ENCODE measurements at regions not wholly inside any gene's neighbourhood (a gene's known extent, or its start where the extent isn't known, plus 50 kb on each side); places are given as distances from the start of the nearest gene placed in this dataset.

GRCh38 chr2:220134756-220135534 is 507.5 kb downstream of the SLC4A3 start:
- H2AFZ ChIP-seq (ENCODE audit: low read depth, low read length) = no peak overlapping the region
- no peaks in the 10 kb centered on the region for H3K27me3 ChIP-seq (ENCODE audit: control insufficient read depth in 2 of 2, insufficient read depth in 2 of 2, low read length in 2 of 2)
- intact Hi-C loops (cut with micrococcal nuclease) = no loop called here
- no peak overlapping the region for H3K4me3 ChIP-seq
- H3K27ac ChIP-seq (ENCODE audit: extremely low read depth, low read depth, low read length) = no peak overlapping the region
- H3K79me2 ChIP-seq (ENCODE audit: control insufficient read depth, insufficient read depth, low read length) = no peaks in the 10 kb centered on the region
- no peaks in the 10 kb centered on the region for H4K20me1 ChIP-seq (replicated peaks; ENCODE audit: control insufficient read depth, insufficient read depth, low read length)
- no peak for DNase-seq (ENCODE audit: extremely low read depth in 1 of 4, low spot score in 3 of 4)
- in situ Hi-C loops (cut with MboI) = no loop called here
- H3K36me3 ChIP-seq (ENCODE audit: control insufficient read depth, insufficient read depth, low read length) = no peaks in the 10 kb centered on the region
- TF ChIP-seq MCM5 (IDR thresholded peaks at IDR 0.05; ENCODE audit: low read depth) = no peak
- no peak for TF ChIP-seq ZNF217 (CRISPR knock-in tag; IDR thresholded peaks at IDR 0.05)
- no peak for TF ChIP-seq BACH1 (tag; IDR thresholded peaks at IDR 0.05)
- TF ChIP-seq NFYB (IDR thresholded peaks at IDR 0.05; ENCODE audit: extremely low read depth, insufficient read length) = no peak
- TF ChIP-seq AFF4 (CRISPR knock-in tag; IDR thresholded peaks at IDR 0.05) = no peak
- TF ChIP-seq HMG20B (CRISPR knock-in tag; IDR thresholded peaks at IDR 0.05) = no peak
- TF ChIP-seq ZNF79 (CRISPR knock-in tag; IDR thresholded peaks at IDR 0.05; ENCODE audit: low read depth) = no peak
- no peak overlapping the region for H3K9ac ChIP-seq (ENCODE audit: insufficient read depth in 1 of 2, low read depth in 2 of 2, low read length in 2 of 2)
- no peaks in the 10 kb centered on the region for H3K4me1 ChIP-seq (replicated peaks in 1 of 2; ENCODE audit: control insufficient read depth in 2 of 2, insufficient read depth in 2 of 2, low read length in 2 of 2)
- no peak for ATAC-seq
- H3K9me1 ChIP-seq (ENCODE audit: control insufficient read depth, insufficient read depth, low read length) = no peaks in the 10 kb centered on the region
- WGBS (ENCODE audit: insufficient coverage, low coverage, missing lambda C conversion rate) = 0% methylated on average over 6 of the region's 6 CpGs
- no peak for FAIRE-seq
- no peaks in the 10 kb centered on the region for H3K9me3 ChIP-seq (replicated peaks; ENCODE audit: control insufficient read depth, insufficient read depth, low read depth, low read length)
- H3K4me2 ChIP-seq (ENCODE audit: insufficient read depth, low read length) = no peak overlapping the region
- no TSS peak for BruUV-seq (replicated peaks)
- ChIA-PET POLR2A (no interaction called here), CTCF (ENCODE audit: low intra/inter-chr PET ratio) (no interaction called here)

All from K562 (cell line).